ENCODE measurements at regions not wholly inside any gene's neighbourhood (a gene's known extent, or its start where the extent isn't known, plus 50 kb on each side); places are given as distances from the start of the nearest gene placed in this dataset.

DNA sequence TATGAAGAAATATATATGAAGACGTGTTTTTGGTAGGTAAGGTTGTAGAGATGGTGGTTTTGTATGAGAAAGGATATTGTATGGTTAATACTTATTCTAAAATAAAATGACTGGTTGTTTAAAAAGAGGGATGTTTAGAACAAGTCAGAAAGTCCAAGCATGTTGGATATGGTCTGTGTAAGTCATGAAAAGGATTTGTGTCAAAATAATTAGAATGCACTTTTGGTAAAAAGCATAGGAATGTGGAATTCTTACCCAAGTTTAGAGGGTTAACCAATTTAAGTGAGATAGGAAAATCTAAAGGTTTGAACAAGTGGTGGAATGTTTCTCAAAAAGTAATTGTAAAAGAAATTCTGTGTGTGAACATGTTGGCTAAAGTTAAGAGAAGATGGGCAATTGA is 1556.5 kb upstream of the C9orf72 start:
- Histone ChIP-seq H3K36me3 (no peaks in the 10 kb centered on the region), H3K27me3 (no peaks in the 10 kb centered on the region)
- no peak for DNase-seq

DNA sequence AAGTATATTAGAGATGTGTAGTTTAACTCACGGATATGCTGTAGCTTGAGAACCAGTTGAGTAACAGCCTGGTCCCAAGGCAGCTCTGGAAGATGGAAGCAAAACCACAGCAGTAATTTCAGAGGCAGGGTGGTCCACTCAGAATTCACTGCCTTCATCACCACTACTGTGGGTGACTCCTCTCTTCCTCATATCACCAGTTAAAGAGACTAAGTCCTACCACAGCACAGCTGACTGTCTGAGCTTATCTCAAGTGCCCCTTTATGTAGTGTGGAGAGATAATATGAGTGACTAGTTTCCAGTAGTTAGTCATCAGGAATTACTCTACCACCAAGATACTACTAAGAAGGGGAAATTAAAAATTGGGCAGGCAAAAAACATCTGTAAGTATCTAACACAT is 1571.2 kb upstream of the C9orf72 start:
- H3K27me3 ChIP-seq = no peaks in the 10 kb centered on the region
- intact Hi-C loops (cut with DNase I) = no loop called here
- DNase-seq (no peak), ATAC-seq (no peak)
- H3K4me3 ChIP-seq = no peak overlapping the region
- H3K36me3 ChIP-seq = no peaks in the 10 kb centered on the region
- no peak for TF ChIP-seq POLR2A (IDR thresholded peaks at IDR 0.05)
- TF ChIP-seq, protein P1, sequence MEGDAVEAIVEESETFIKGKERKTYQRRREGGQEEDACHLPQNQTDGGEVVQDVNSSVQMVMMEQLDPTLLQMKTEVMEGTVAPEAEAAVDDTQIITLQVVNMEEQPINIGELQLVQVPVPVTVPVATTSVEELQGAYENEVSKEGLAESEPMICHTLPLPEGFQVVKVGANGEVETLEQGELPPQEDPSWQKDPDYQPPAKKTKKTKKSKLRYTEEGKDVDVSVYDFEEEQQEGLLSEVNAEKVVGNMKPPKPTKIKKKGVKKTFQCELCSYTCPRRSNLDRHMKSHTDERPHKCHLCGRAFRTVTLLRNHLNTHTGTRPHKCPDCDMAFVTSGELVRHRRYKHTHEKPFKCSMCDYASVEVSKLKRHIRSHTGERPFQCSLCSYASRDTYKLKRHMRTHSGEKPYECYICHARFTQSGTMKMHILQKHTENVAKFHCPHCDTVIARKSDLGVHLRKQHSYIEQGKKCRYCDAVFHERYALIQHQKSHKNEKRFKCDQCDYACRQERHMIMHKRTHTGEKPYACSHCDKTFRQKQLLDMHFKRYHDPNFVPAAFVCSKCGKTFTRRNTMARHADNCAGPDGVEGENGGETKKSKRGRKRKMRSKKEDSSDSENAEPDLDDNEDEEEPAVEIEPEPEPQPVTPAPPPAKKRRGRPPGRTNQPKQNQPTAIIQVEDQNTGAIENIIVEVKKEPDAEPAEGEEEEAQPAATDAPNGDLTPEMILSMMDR (IDR thresholded peaks at IDR 0.05) = no peak
- H3K4me1 ChIP-seq = no peaks in the 10 kb centered on the region
- 79 to 94% (median 84%) methylated on average over 1 of the region's 1 CpG for WGBS, 4 donors
- H3K27ac ChIP-seq = no peak overlapping the region
- peaks cover 0 to 42% (median 4%) of the 10 kb centered on the region in 12 donors for H3K9me3 ChIP-seq

More for the DNA sequence above, 1556.5 kb upstream of the C9orf72 start:
- H3K4me3 ChIP-seq = no peak overlapping the region
- intact Hi-C loops (cut with DNase I) = no loop called here
- peaks cover 0 to 34% (median 8%) of the 10 kb centered on the region in 12 donors for H3K9me3 ChIP-seq
- WGBS, 4 donors = 58 to 65% (median 64%) methylated on average over 1 of the region's 1 CpG
- ATAC-seq = no peak
- TF ChIP-seq, protein P1 (IDR thresholded peaks at IDR 0.05) = no peak
- TF ChIP-seq POLR2A (IDR thresholded peaks at IDR 0.05) = no peak
- H3K27ac ChIP-seq = no peak overlapping the region
- H3K4me1 ChIP-seq = no peaks in the 10 kb centered on the region

DNA sequence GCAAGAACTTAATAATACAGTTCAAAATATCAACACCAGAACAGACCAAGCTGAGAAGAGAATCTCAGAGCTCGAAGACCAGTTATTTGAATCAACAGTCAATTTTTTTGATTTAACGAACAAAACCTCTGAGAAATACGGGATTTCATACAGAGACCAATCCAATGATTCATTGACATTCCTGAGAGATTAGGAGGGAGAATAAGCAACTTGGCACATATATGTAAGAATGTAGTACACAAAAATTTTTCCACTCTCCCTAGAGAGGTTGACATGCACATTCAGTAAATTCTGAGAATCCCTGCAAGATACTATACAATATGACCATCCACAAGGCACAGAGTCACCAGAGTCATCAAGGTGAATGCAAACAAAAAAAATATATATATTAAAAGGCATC is 1577.3 kb upstream of the C9orf72 start:
- DNase-seq (no peak), ATAC-seq (no peak)
- intact Hi-C loops (cut with DNase I) = no loop called here
- no peak for TF ChIP-seq POLR2A (IDR thresholded peaks at IDR 0.05)
- TF ChIP-seq, protein P1 (IDR thresholded peaks at IDR 0.05) = no peak
- Histone ChIP-seq H3K9me3 (peaks cover 0 to 9% (median 0%) of the 10 kb centered on the region in 12 donors), H3K4me1 (no peaks in the 10 kb centered on the region), H3K36me3 (no peaks in the 10 kb centered on the region), H3K27me3 (no peaks in the 10 kb centered on the region), H3K27ac (no peak overlapping the region), H3K4me3 (no peak overlapping the region)
- WGBS, 4 donors = 71 to 72% (median 72%) methylated on average over 3 of the region's 3 CpGs

DNA sequence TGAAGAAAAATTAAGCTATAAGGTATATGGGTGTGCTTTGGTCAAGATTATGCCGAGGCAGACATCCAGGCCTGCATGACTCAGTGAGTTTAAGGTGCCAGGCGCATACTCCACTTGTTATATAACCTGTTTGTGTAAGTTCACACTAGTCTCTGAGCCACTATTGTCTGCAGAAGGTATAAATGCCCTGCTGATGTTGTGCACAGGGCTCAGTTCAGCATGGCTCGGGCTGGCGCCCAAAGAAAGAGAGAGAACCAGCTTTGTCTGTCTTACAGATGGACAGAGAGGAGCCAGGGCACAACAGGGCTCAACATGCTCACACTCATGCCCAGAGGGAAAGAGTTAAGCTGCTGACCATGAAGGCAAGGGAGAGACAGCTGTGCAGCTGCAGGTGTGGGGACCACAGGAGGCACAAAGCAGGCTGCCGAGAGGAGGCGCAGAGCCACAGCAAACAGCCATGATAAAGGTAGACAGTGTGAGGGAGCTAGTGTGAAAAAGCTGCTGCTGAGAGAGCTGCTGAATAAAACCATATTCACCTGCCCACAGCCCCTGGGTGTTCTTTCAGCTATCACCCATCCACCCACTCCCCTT is 1587.6 kb upstream of the C9orf72 start:
- intact Hi-C loops (cut with DNase I) = loop anchor here in 1 of 10 donors (5.0 kb wide), 1 partner anchor 51 kb away; the partner anchor contains the start of gene LINGO2
- TF ChIP-seq POLR2A (IDR thresholded peaks at IDR 0.05) = no peak
- TF ChIP-seq, protein P1 (IDR thresholded peaks at IDR 0.05) = no peak
- 71 to 86% (median 76%) methylated on average over 6 of the region's 6 CpGs for WGBS, 4 donors
- H3K27ac ChIP-seq = no peak overlapping the region
- H3K9me3 ChIP-seq = no peaks in the 10 kb centered on the region
- no peaks in the 10 kb centered on the region for H3K4me1 ChIP-seq
- no peaks in the 10 kb centered on the region for H3K27me3 ChIP-seq
- no peak for DNase-seq
- no peaks in the 10 kb centered on the region for H3K36me3 ChIP-seq
- H3K4me3 ChIP-seq = no peak overlapping the region
- ATAC-seq = no peak
